Muscle of back (tissue), 3 donors: ENCODE measurements at regions not wholly inside any gene's neighbourhood (a gene's known extent, or its start where the extent isn't known, plus 50 kb on each side); places are given as distances from the start of the nearest gene placed in this dataset.
A peak's percentile ranks its signal among the peaks of the same experiment; 100 is the strongest.

Experiments
- DNase-seq, 3 donors: peaks; one replicate each; pipeline versions ENCODE4 v3.0.0 to v3.0.0-alpha.2; 2013

DNA sequence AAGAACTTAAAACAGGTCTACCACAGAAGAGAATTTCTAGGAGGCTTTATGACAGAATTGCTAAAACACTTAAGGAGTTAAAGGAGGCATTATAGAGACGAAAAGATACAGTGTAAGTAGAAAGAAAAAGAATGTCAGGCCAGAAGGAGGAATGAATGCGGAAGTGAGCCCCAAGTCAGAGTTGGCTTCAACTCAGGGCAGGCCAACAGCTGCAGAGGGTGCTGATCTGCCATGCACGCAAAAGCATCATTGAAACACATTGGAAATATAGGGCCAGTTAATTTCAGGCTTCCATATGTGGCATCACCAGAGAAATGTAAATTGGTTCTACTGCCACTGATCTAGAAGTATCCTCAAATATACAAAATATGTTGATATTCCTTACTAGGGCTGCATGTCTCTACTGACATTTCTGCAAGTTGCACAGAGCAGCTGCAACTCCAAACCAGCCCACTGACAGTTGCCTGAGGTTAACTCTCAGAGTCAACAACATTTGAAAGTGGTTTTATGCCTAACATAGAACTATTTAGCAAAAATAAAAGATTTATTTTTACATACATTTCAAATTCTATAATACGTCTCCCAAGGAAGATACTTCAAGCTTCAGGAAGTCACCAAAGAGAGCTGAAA, 324.1 kb downstream of the C11orf87 start:
- no peak for DNase-seq

DNA sequence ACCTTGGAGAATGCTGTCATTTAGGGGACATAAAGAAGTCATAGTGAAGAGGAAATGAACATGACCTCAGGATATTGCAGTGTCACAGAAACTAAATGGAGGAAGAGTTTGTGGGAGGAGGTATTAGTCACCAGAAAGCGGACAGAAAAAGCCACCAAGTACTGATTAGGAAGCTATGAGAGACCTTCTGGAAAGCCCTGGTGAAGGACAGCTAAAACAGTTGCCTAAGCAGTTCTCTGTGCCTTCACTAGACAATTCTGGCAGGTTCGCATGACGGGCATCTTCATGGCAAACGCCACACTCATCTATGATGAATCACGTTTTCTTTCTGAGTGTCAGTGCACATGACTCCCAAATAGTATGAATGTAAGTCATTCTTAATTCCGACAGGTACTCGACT, 325.8 kb downstream of the C11orf87 start:
- no peak for DNase-seq

DNA sequence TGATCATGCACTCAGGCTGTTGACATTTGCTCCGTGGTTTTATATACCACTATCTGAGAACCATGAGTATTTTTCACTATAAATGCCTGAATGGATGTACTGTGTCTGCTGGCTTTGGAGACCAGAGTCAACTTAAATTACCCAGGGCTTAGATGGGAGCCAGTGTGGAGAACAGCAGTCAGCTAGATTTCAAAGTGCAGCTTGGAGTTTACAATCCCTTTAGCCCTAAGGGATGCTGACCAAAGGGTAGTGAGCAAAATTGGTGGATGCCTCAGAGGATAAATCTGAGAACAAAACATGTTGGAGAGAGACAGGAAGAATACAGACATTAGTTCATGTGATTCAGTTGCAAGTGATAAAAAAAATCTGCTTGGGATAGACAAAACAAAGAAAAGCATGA, 327.5 kb downstream of the C11orf87 start:
- DNase-seq = no peak

DNA sequence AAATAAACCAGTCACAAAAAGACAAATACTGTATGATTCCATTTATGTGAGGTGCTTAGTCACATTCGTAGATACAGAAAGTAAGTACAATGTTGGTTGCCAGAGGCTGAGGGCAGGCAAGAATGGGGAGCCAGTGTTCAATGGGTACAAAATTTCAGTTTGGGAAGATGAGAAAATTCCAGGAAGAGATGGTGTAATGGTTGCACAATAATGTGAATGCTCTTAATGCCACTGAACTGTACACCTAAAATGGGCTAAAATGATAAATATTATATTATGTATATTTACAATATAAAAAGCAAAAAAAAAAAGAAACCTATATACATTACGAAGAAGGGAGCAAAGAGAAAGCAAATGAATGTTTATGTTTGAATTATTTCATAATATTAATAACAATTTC, 329.0 kb downstream of the C11orf87 start:
- no peak for DNase-seq

DNA sequence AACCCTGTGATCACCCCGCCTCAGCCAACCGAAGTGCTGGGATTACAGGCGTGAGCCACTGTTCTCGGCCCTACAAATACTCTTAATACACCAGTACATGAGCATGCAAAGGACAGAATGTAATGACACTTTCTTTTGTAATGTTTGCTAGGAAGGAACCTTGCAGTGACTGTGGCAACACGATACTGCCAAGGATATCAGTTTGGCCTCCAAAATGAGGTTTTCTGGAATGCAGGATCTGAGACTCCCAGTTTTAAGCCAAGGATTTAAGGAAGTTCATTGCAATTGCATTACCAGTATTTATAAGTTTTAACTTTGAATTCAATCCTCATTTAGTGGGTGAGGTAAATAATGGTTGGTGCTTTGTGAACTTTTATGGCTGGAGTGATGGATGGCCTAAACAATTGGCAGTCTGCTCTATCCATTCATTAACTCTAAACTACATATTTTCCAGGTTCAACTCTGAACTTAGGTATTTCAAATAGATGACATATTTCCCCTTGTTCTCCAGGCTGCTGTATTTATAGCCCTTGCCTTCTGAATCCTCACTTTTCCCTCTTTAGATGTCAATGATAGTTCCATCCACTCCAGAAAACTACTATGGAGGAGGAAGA, 330.3 kb downstream of the C11orf87 start:
- no peak for DNase-seq

DNA sequence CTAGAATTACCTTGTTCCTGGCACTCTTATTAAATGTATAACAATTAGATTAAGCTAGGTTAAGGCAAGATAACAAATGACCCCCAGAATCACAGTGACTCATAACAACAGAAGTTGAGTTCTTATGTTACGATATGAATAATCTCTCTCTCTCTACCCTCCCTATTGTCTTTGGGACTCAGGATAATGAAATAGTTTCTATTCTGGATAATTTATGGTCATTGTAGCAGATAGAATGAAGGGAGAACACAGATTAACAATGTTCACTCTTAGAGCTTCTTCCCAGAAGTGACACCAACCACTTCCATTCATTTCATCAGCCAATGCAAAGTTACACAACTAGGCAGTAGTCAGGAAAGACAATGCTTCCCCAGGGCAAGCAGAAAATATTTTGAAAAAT, 334.5 kb downstream of the C11orf87 start:
- no peak for DNase-seq

DNA sequence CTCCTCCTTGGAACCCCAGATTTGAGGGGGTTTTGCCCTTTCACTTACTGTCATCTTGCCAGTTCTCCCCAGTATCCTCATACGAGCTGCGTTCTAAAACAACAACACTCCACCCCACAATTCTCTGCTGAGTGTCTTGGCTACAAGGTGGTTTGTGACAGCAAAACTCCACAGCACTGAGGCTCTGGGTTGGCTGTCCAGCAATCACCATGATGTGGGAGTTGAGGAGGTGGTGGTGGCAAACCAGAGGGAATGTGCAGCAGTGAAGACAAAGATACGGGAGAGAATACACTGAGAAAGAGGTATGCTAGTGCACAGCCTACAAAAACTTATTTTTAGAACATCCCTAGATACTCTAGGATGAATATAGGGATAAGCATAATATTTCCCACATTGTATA, 335.0 kb downstream of the C11orf87 start:
- DNase-seq = no peak

DNA sequence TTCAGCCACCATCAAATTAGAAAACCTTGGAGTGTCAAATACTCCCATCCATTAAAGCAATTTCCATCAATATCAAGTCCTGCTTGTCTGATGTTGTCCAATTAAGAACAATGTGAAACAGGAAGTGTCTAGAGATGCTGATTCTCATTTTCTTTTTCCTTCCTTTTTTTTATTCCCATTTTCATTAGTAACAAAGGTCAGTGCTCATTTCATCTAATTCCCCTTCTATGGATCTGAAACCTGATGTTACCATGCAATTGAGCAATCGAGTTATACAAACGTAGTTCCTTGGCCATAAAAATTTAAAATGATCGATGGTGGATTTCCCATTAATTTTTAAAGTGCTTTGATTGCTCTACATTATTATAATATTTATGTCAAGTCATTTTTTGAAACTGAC, 330.6 kb upstream of the ZC3H12C start:
- DNase-seq = no peak

DNA sequence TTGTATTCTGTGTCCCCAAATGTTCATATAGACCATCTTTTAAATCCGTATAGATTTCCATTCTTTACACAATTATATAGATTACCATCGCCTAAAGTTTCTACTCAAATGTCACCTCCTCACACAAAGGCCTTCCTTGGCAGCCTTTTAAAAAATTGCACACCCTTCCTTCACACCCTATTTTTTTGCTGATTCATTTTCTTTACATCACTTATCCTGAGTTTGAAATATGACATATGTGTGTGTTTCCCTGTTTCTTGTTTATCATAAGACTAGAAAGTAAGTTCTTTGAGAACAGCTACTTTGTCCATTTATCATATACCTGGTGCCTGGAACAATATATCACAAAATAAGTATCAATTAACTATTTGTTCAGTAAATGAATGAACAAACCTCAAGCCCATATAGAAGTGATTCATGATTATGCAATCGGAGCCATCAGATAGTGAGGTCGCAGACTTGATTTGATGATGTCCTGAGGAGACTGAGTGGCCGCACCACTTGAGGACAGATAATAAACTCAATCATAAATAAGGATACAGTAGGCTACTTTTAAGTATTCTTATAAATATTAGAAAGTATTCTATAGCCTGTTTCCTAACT, 327.4 kb upstream of the ZC3H12C start:
- DNase-seq = no peak

DNA sequence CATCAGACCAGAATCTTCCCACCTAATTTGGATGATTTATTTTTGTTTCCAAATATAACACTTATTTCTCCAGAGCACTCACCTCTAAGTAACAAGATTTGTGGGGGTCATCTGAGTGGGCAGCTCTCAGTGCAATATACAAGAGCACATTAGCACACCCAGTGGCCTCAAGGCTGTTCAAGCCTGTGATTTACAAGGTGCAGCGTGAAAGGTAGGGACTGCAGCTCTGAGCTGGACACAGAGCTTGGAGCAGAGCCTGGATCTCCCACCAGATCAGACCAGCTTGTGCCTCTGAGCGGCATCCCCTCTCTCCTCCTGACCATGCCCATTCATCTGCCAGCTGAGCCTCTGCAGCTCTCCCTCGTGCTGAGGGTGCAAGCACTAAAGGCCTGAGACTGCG, 323.3 kb upstream of the ZC3H12C start:
- no peak for DNase-seq

DNA sequence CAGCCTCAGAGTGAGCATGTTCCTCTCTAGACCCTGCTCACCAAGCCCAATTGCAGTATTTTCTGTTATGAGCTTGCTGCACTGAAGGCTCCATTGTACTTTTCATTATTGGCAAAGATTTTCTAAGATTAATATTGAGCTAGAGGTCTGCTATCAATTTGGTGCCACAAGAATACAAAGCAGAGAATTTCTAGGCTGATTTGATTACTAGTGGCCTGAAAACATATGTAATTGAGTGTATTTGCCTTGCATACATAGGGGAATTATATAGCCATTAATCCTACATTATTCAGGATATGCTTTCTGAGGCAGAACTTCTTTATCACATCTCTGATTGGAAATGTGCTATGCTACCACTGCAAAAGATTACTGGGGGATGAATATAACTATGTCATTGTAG, 322.9 kb upstream of the ZC3H12C start:
- DNase-seq = no peak

DNA sequence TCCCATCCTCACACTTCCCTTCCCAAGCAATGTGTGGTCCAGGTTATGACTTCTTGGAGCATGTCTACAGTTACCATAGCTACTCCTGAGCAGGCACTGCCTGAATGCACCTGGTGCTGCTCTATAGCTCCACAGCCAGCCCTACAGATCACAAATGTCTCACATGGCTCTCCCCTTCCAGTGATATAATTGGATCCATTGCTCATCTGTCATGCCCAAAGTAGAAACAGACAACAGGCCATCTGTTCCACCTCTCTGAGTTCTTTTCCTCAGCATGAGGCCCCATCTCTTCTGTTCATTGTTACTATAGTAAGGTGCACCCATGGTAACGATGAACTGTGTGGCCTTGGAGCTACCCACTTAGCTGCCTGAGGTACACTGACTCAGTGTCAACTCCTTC, 320.3 kb upstream of the ZC3H12C start:
- DNase-seq = no peak

DNA sequence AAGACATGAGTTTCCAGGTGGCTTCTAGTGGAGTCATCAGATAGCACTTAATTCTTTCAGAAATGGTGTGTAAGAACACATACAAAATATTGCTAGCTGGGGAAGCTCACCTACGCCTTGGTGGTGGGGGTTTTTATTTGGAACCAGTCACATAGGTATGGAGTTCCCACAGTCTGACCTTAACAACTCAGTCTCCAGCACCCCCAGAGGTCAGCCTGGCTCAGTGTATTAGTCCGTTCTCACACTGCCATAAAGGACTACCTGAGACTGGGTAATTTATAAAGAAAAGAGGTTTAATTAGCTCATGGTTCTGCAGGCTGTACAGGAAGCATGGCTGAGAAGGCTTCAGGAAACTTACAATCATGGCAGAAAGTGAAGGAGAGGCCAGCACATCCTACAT, 317.5 kb upstream of the ZC3H12C start:
- DNase-seq = no peak

DNA sequence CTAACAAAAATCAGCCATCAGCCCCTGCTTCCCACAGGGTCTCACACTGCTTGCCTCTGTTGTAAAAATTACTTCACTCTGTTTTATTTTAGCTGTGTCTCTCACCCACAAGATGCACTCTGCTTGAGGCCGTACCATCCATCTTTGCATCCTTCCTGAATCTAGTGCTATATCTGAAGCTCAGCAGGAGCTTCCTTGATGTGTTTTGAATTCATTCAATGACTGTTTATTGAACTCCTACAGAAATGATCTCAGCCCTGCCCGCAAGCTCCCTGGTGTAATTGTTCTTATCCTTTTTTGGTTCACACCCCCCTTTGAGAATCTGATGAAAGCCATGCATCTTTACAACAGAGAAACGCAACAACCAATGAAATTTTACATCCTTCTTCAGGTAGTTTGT, 310.2 kb upstream of the ZC3H12C start:
- DNase-seq = no peak

DNA sequence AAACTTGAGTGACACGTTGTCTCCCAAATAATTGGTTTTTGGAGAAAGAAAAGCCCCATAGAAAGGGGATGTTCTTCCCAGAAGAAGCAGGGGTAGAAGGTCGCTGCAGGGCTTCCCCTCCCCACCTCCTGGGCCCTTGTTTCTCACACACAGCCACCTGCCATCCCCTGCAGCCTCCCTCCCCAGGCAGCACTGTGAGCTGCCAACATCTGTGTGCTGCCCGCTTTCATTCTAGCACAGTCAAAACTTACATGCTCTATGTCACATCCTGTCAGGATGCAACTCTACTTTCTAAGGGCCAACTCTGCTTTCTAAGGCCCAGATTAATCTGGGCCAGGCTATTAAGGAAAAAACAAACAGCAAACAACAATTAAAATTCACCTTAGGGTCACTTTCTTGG, 309.4 kb upstream of the ZC3H12C start:
- no peak for DNase-seq

DNA sequence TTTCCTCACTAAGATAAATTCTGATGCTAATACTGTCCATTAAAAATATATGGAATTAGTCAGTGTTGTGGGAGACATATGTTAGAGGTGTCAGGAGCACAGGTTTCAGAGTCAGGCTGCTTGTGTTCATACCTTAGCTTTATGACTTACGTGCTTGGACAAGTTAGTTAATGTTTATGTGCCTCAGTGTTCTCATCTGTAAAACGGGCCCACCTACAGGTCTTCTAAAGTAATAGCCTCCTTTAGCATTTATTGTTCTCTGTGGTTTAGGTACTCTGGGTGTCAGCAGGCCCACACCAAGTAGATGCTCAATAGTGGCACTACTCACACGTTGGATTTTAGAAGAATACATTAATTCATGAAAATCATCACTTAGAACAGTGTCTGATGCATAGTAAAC, 308.7 kb upstream of the ZC3H12C start:
- no peak for DNase-seq

DNA sequence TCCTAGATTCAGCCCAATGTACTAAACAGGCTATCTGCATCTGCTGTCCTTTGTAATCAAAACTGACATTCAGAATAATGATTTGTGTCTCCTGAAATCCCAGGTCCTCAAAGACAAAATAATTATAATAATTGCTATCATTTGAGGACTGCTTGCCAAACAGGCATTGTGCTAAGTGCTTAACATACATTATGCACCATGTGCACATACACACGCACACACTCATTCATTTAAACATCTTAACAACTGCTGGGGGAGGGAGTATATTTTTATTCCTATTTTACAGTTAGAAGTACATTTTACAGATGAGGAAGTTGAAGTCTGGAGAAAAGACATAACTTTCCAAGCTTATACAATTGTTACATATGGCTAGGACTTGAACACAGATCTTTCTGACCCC, 308.0 kb upstream of the ZC3H12C start:
- no peak for DNase-seq

DNA sequence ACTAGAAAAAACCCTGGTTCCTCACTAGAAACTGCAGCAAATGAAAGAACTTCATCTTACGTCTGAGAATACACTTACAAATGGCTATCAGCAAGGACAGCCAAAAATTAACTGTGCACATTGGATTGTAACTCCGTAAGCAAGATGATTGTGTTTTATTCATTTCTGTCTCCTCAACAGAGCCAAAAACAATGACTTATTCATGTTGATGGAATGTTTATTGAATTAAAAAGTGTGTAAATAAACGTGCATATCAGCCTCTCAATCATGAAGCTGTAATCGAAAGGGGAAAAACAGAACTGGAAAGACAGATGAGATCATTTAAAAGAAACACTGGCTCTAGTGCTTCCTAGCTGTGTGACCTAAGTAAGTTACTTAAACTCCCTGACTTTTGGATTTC, 307.5 kb upstream of the ZC3H12C start:
- DNase-seq = peak; percentile 45 to 78 (median 58)

DNA sequence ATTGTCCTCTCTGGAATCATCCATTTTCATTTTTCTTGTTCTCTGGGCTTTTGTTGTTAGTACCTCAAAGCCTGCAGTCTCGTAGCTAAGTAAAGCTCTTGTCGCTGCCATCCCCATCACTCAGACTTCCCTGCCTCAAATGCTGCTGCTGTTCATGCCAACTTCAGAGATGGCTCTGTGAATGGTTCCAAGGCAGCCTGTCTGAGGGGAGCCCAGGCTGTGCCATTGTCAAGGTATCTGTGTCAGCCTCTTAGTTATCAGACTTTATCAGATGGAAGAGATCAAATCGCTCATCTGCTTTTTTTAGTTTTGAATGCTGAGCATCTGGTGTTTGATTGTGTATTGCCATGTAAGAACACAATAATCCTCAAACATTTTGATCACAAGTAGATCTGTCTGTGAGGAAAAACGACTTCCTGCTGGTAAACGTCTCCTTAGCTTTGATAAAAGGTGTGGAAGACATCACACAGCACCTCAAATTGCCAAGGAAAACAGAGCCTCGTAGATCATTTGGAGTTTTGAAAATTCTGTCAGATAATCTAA, 304.2 kb upstream of the ZC3H12C start:
- no peak for DNase-seq

DNA sequence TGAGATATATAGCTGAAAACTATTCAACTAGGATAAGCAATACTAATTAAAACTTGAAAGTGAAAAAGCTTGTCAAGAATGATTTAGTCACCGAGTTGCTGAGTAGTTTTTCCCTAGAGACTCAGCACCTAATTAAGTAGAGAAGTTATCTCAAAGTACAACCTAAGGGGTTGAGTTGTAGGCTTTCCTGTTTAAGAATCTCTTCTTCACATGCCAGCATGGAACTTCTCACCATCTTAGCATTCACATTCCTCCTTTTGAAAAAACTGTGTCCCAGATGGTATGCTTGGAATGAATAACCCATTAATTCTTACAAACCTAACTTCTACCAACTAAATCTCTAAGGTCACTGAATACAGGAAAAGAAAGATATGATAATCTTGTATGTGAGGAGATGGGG, 303.3 kb upstream of the ZC3H12C start:
- peak in 1 of 3 donors; percentile 17 for DNase-seq

DNA sequence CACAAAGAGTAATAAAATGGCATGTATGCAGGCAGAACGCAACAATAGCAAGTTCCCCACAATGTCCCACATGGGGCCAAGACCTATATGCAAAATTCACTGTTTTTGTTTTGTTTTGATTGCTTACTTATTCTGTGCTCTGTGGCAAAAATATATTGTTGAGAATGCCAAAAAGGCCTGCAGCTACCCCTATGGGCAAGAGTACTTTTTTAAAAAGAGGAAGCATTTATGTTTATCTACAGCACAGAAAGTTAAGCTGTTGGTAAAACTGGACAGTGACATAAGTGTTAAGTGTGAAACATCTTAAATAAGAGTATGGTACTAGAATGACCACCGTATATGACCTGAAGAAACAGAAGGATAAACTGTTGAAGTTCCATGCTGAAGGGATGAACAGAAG, 301.9 kb upstream of the ZC3H12C start:
- no peak for DNase-seq

DNA sequence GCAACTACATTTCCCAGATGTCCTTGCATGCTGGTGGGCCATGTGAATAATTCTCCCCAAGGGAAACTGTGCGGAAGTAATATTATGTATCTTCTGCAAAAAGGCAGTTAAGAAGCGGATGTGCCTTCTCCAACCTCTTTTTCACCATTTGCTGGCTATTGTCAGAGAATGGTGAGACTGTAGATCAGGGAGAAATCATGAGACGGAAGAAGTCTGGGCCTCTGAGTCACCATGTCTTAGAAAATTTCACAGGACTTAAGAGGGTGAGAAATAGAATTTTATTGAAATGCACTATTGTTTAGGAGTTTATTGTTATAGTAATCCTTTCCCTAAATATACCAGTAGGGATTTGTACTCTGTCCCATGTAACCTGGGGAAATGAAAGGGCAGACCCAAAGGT, 298.7 kb upstream of the ZC3H12C start:
- no peak for DNase-seq

DNA sequence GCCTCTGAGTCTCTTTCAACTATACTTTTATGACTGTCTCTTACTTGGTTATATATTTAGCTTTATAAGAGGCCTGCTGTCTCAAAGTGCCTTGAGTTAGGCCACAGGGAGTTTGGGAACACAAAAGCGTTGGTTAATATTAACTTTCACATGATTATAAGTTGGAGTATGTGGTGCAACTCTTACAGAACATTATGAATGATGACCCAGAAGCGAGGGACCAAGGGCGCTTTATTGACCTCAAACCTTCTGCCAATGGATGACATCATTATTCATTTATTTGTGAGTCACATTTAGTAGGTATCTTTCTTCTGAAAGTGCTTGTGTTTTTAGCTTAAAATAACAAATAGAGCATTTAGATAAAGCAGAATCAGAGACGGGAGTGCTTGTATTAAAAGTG, 298.0 kb upstream of the ZC3H12C start:
- no peak for DNase-seq

DNA sequence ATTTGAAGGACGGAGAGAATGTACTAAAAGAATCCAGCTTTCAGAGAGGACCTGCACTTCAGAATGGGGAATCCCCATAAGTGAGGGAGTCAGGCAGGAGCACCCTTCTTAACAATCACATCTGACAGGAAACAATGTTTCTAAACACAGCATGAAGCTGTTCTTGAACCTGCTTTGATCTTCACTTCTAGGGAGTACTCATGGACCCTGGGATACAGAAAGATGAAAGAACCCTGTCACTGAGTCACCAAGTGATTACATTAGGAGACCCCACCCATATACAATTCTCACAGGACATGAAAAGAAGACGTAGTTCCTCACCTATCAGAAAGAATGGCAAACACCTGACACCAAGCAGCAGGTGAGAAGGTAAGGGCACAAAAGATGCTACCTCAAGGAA, 296.9 kb upstream of the ZC3H12C start:
- no peak for DNase-seq
